Endothelial cell of umbilical vein (primary cell): ENCODE measurements at regions not wholly inside any gene's neighbourhood (a gene's known extent, or its start where the extent isn't known, plus 50 kb on each side); places are given as distances from the start of the nearest gene placed in this dataset.

Source experiments
- BruUV-seq: library from RNA; stranded (reverse); fragments of 400-500 nt; replicated peaks from 2 replicates; lab custom pipeline; 2021; lab: Mats Ljungman, UMichigan
- CTCF ChIA-PET: fragments of 300-600, 350-600 bp; sonication (Branson Sonifier 250); formaldehyde crosslinking; loops from one replicate; lab custom pipeline; 2021; ENCODE audit warnings: antibody characterized with exemption, inconsistent platforms; lab: Charles Lee
- POLR2A ChIA-PET: fragments of 300-600, 350-600 bp; sonication (Branson Sonifier 250); formaldehyde crosslinking; loops from one replicate; lab custom pipeline; 2021; ENCODE audit warnings: antibody characterized with exemption, inconsistent platforms; lab: Charles Lee
- DNase-seq: peaks from one replicate; pipeline ENCODE4 v3.0.0-alpha.2; 2011; ENCODE audit warnings: low read depth, low spot score
- FAIRE-seq: peaks from 2 replicates; lab custom pipeline; 2011; peaks lifted over from hg19 to GRCh38; lab: Jason Lieb, UNC
- H2AFZ ChIP-seq: 2 replicates; pipeline ENCODE4 v1.6.0; 2012; ENCODE audit warnings: low read depth, low read length, control low read depth, inconsistent platforms
- H3K27ac ChIP-seq: 2 replicates; pipeline ENCODE4 v1.5.1; 2011; ENCODE audit warnings: low read depth, mild to moderate bottlenecking, control low read depth, low read length, moderate library complexity; ENCODE audit not compliant: insufficient read depth
- H3K27me3 ChIP-seq, 2 experiments: 2 replicates each; pipeline versions ENCODE4 v1.6.0 to v1.6.1; 2011; ENCODE audit warnings: low read length in 2 of 2, mixed read lengths in 1 of 2; ENCODE audit not compliant: control insufficient read depth in 2 of 2, insufficient read depth in 2 of 2
- H3K36me3 ChIP-seq, 2 experiments: 2 replicates in 1 of 2; 3 replicates in 1 of 2; pipeline ENCODE4 v1.5.1; 2011; ENCODE audit warnings: low read length in 2 of 2, mild to moderate bottlenecking in 1 of 2, moderate library complexity in 1 of 2; ENCODE audit not compliant: control insufficient read depth in 2 of 2, insufficient read depth in 2 of 2; ENCODE audit errors: extremely low read depth in 1 of 2
- H3K4me1 ChIP-seq: 3 replicates; pipeline ENCODE4 v1.5.1; 2011; ENCODE audit warnings: mild to moderate bottlenecking, low read length; ENCODE audit not compliant: control insufficient read depth, insufficient read depth; ENCODE audit errors: extremely low read depth
- H3K4me2 ChIP-seq: 2 replicates; pipeline ENCODE4 v1.6.1; 2011; ENCODE audit warnings: low read length, control low read depth, mixed read lengths; ENCODE audit not compliant: insufficient read depth
- H3K4me3 ChIP-seq, 3 experiments: fragments of 200-600 bp in 1 of 3; sonication (generic), shearing (Covaris generic) in 1 of 3; replicated peaks in 1 of 3; 2 replicates each; pipeline ENCODE4 v1.5.1; 2011 to 2016; ENCODE audit warnings: control low read depth in 3 of 3, low read length in 3 of 3, mild to moderate bottlenecking in 2 of 3, inconsistent platforms in 1 of 3, low read depth in 1 of 3, moderate library complexity in 1 of 3; ENCODE audit not compliant: insufficient read depth in 1 of 3
- H3K79me2 ChIP-seq: 2 replicates; pipeline ENCODE4 v1.6.0; 2012; ENCODE audit warnings: low read length, inconsistent platforms; ENCODE audit not compliant: control insufficient read depth, insufficient read depth
- H3K9ac ChIP-seq: replicated peaks from 2 replicates; pipeline ENCODE3; 2011; ENCODE audit warnings: low read length, control low read depth; ENCODE audit not compliant: insufficient read depth; ENCODE audit errors: extremely low read depth
- H3K9me1 ChIP-seq: replicated peaks from 3 replicates; pipeline ENCODE4 v1.6.0; 2011; ENCODE audit warnings: mild to moderate bottlenecking, low read length; ENCODE audit not compliant: control insufficient read depth, insufficient read depth; ENCODE audit errors: extremely low read depth
- H3K9me3 ChIP-seq: replicated peaks from 2 replicates; pipeline ENCODE4 v1.5.1; 2012; ENCODE audit warnings: low read length, inconsistent platforms; ENCODE audit not compliant: control insufficient read depth, insufficient read depth
- H4K20me1 ChIP-seq: replicated peaks from 2 replicates; pipeline ENCODE3; 2011; ENCODE audit warnings: mild to moderate bottlenecking, low read length; ENCODE audit not compliant: control insufficient read depth, insufficient read depth; ENCODE audit errors: extremely low read depth
- CTCF ChIP-seq, 2 donors: IDR thresholded peaks; 1 replicate in 1 of 2; 2 replicates in 1 of 2; pipeline ENCODE4 v1.5.1; 2011; ENCODE audit warnings: low read length in 2 of 2, mild to moderate bottlenecking in 2 of 2, moderate library complexity in 2 of 2, control low read depth in 1 of 2, inconsistent platforms in 1 of 2, low read depth in 1 of 2; ENCODE audit not compliant: insufficient read depth in 1 of 2; ENCODE audit errors: extremely low read depth in 1 of 2
- EZH2 ChIP-seq: IDR thresholded peaks from 2 replicates; pipeline ENCODE4 v1.6.1; 2012; ENCODE audit warnings: borderline replicate concordance, low read depth, mild to moderate bottlenecking, moderate library complexity, low read length, inconsistent platforms; ENCODE audit not compliant: severe bottlenecking
- FOS ChIP-seq: IDR thresholded peaks from 2 replicates; pipeline ENCODE4 v1.6.1; 2011; ENCODE audit warnings: mild to moderate bottlenecking, low read length, moderate library complexity, borderline replicate concordance; ENCODE audit not compliant: insufficient read depth
- GATA2 ChIP-seq: IDR thresholded peaks from 2 replicates; pipeline ENCODE4 v1.7.0; 2011; ENCODE audit warnings: low read depth, mild to moderate bottlenecking, moderate library complexity, mixed read lengths, low read length; ENCODE audit not compliant: insufficient read length, insufficient read depth
- JUN ChIP-seq: IDR thresholded peaks from 2 replicates; pipeline ENCODE4 v1.6.1; 2011; ENCODE audit warnings: borderline replicate concordance, low read depth; ENCODE audit not compliant: insufficient read length, insufficient read depth
- MAX ChIP-seq: IDR thresholded peaks from 2 replicates; pipeline ENCODE4 v1.6.1; 2011; ENCODE audit not compliant: insufficient read depth, insufficient read length
- MYC ChIP-seq: IDR thresholded peaks from one replicate; pipeline ENCODE4 v1.6.1; 2011; ENCODE audit warnings: mild to moderate bottlenecking, low read depth, low read length
- POLR2A ChIP-seq: IDR thresholded peaks from 2 replicates; pipeline ENCODE4 v1.6.1; 2012; ENCODE audit warnings: low read depth, mild to moderate bottlenecking, control low read depth, low read length
- POLR2AphosphoS5 ChIP-seq: IDR thresholded peaks from 2 replicates; pipeline ENCODE4 v1.6.1; 2012; ENCODE audit warnings: low read depth, mild to moderate bottlenecking, control low read depth, low read length, moderate library complexity; ENCODE audit not compliant: insufficient read depth
- dilution Hi-C: fragments of 300-500 bp; cut with MboI; formaldehyde crosslinking; loops from one replicate; pipeline ENCODE4 v1.15.0; 2019; ENCODE audit warnings: low sequenced_read_pairs; ENCODE audit not compliant: extremely low pct_ligation_motif_present
- intact Hi-C: fragments of 100-400 bp; cut with micrococcal nuclease; formaldehyde crosslinking; loops from one replicate; pipeline ENCODE4 v1.10.0; 2022

- H3K9ac ChIP-seq = no peak overlapping the region
- H3K27ac ChIP-seq = no peak overlapping the region
- no peak overlapping the region for H2AFZ ChIP-seq
- no peaks in the 10 kb centered on the region for H3K4me1 ChIP-seq
- H3K9me1 ChIP-seq = no peaks in the 10 kb centered on the region
- H3K9me3 ChIP-seq = no peaks in the 10 kb centered on the region
- ChIA-PET CTCF (no interaction called here), POLR2A (no interaction called here)
- no peak overlapping the region for H3K4me3 ChIP-seq
- FAIRE-seq (no peak), DNase-seq (no peak)
- no peak overlapping the region for H3K4me2 ChIP-seq
- no TSS peak for BruUV-seq
- no peaks in the 10 kb centered on the region for H3K36me3 ChIP-seq
- H3K79me2 ChIP-seq = no peaks in the 10 kb centered on the region
- no peaks in the 10 kb centered on the region for H3K27me3 ChIP-seq
- dilution Hi-C loops = no loop called here
- TF ChIP-seq JUN (no peak), FOS (no peak), POLR2A (no peak), MAX (no peak), EZH2 (no peak), CTCF (IDR thresholded peaks at IDR 0.05; ENCODE audit: extremely low read depth in 1 of 2, insufficient read depth in 1 of 2, low read depth in 1 of 2, low read length in 2 of 2) (no peak), GATA2 (no peak), MYC (no peak), POLR2AphosphoS5 (no peak)
- intact Hi-C loops = no loop called here
- H4K20me1 ChIP-seq = no peaks in the 10 kb centered on the region
These were observed 178.8 kb upstream of the NTM start for GRCh38 chr11:131191606-131192005.
